ENCODE measurements at regions not wholly inside any gene's neighbourhood (a gene's known extent, or its start where the extent isn't known, plus 50 kb on each side); places are given as distances from the start of the nearest gene placed in this dataset.
"Not testable (repeated sequence)": the region's sequence is repeated elsewhere in the genome, so short reads cannot be mapped to it uniquely, and the experiment has no call there.

DNA sequence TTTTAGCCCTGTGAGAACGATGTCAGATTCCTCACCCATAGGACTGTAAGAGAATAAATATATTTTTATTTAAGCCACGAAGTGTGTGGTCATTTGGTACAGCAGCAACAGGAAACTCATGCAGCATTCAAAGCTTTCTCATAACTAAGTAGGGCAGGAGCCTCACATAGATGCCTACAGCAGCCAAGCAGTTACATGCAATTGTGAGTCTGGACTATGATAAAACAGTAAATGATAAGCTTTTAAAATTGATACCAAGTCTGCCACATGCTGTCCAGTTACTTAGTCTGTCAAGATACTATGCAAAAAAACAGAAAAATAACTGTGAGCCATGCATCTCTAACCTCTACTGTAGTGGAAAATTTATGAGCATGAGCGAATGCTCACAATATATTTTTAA, 359.6 kb downstream of the HS3ST1 start:
- TF ChIP-seq, protein P1, sequence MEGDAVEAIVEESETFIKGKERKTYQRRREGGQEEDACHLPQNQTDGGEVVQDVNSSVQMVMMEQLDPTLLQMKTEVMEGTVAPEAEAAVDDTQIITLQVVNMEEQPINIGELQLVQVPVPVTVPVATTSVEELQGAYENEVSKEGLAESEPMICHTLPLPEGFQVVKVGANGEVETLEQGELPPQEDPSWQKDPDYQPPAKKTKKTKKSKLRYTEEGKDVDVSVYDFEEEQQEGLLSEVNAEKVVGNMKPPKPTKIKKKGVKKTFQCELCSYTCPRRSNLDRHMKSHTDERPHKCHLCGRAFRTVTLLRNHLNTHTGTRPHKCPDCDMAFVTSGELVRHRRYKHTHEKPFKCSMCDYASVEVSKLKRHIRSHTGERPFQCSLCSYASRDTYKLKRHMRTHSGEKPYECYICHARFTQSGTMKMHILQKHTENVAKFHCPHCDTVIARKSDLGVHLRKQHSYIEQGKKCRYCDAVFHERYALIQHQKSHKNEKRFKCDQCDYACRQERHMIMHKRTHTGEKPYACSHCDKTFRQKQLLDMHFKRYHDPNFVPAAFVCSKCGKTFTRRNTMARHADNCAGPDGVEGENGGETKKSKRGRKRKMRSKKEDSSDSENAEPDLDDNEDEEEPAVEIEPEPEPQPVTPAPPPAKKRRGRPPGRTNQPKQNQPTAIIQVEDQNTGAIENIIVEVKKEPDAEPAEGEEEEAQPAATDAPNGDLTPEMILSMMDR (IDR thresholded peaks at IDR 0.05): no peak
- no peaks in the 10 kb centered on the region for H3K36me3 Mint-ChIP-seq (ENCODE audit: low read depth)
- H3K9me3 Mint-ChIP-seq: peaks cover 16% of the 10 kb centered on the region
- no peak for DNase-seq
- H3K27ac Mint-ChIP-seq: no peak overlapping the region
- peaks cover 15% of the 10 kb centered on the region for H3K4me1 Mint-ChIP-seq
- H3K4me3 Mint-ChIP-seq: no peak overlapping the region
- H3K27me3 Mint-ChIP-seq (ENCODE audit: low read depth, poor library complexity): no peaks in the 10 kb centered on the region

DNA sequence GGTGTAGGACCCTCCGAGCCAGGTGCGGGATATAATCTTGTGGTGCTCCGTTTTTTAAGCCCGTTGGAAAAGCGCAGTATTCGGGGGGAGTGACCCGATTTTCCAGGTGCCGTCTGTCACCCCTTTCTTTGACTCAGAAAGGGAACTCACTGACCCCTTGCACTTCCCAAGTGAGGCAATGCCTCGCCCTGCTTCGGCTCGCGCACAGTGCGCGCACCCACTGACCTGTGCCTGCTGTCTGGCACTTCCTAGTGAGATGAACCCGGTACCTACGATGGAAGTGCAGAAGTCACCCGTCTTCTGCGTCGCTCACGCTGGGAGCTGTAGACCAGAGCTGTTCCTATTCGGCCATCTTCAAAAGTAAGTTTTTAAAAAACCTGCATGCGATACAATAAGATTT, 362.1 kb downstream of the HS3ST1 start:
- H3K27me3 Mint-ChIP-seq (ENCODE audit: low read depth, poor library complexity); H3K27ac Mint-ChIP-seq; H3K36me3 Mint-ChIP-seq (ENCODE audit: low read depth); DNase-seq: not testable (repeated sequence)
- Mint-ChIP-seq H3K4me1 (peaks cover 11% of the 10 kb centered on the region), H3K4me3 (peak overlapping the region; percentile 84), H3K9me3 (peaks cover 16% of the 10 kb centered on the region)

DNA sequence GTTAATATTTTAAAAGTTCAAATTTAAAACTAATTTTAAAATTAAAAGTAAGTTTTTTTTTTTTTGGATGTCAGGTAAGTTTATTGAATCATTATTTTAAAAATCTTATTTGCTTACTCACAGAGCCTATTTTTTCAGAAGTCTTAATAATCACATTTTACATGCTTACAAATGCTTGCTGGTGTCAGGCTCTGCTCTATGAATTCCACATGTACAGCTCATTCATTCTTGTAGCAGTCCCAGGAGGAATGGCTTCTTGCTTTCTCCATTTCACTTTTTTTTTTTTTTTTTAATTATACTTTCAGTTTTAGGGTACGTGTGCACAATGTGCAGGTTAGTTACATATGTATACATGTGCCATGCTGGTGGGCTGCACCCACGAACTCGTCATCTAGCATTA, 368.1 kb downstream of the HS3ST1 start:
- H3K9me3 Mint-ChIP-seq: peaks cover 14% of the 10 kb centered on the region
- not testable (repeated sequence) for DNase-seq; H3K27ac Mint-ChIP-seq; H3K4me3 Mint-ChIP-seq; H3K36me3 Mint-ChIP-seq (ENCODE audit: low read depth); H3K4me1 Mint-ChIP-seq; H3K27me3 Mint-ChIP-seq (ENCODE audit: low read depth, poor library complexity)

DNA sequence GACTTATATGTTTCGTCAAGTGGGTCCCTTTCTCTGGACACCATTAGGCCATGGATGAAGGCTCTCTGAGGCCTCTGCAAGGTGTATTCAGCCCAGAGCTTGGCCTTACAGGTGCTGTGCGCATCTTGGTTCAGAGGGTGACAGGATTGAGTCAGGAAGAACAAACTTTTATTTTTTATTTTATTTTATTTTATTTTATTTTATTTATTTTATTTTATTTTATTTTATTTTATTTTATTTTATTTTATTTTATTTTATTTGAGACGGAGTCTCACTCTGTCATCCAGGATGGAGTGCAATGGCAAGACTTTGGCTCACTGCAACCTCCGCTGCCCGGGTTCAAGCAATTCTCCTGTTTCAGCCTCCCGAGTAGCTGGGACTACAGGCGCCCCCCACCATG, 370.4 kb upstream of the CLNK start:
- not testable (repeated sequence) for H3K4me3 Mint-ChIP-seq; H3K36me3 Mint-ChIP-seq (ENCODE audit: low read depth); H3K4me1 Mint-ChIP-seq; H3K9me3 Mint-ChIP-seq; H3K27ac Mint-ChIP-seq; DNase-seq
- peaks cover 10% of the 10 kb centered on the region for H3K27me3 Mint-ChIP-seq (ENCODE audit: low read depth, poor library complexity)

DNA sequence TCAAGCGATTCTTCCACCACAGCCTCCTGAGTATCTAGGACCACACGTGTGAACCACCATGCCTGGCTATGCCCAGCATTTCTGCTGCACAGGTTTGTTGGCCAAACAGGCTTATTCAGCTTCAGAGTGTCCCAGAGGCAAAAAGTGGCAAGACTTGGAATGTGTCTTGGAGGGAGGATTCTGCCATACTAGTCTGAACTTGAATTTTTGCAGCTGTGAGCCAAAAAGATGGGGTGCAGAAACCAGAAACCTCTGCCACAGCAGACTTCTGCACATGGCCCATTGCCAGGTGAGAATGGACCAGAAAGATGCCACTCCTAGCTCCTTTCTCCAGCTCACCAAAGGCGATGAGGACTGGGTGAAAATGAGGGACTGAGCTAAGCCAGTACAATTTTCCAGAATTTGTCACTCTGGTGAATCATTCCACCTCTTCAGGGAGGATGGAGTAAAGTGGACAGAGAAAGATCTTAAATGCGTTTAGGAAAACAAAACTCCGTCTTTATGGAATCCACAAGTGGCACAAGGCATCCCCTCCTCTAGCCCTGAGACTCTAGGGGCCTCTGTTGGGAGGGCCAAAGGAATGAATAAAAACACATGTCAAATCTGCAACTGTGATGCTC, 369.1 kb upstream of the CLNK start:
- H3K9me3 Mint-ChIP-seq: no peaks in the 10 kb centered on the region
- TF ChIP-seq, protein P1 (IDR thresholded peaks at IDR 0.05): no peak
- H3K27me3 Mint-ChIP-seq (ENCODE audit: low read depth, poor library complexity): peaks cover 7% of the 10 kb centered on the region
- peaks cover 6% of the 10 kb centered on the region for H3K4me1 Mint-ChIP-seq
- H3K4me3 Mint-ChIP-seq: no peak overlapping the region
- no peak for DNase-seq
- H3K27ac Mint-ChIP-seq: no peak overlapping the region
- no peaks in the 10 kb centered on the region for H3K36me3 Mint-ChIP-seq (ENCODE audit: low read depth)

DNA sequence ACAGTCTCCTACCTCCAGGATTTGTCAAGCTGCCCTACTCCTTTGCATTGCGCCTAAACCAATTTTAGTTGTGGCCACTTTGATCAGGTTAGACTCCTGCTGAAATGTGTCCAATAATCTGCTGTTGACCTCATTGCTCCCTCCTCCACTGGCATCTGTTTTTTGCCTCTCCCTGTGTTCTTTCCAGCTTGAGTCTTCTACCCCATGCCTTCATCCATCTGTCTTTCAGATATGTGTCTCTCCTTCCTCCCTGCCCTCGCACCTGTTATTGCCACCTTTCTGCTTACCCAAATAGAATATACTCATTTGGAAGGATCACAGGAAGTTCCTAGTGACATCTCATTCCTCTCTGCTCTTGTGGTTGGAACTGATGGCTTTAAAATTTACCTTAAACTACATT, 366.6 kb upstream of the CLNK start:
- no peak for DNase-seq
- no peak overlapping the region for H3K27ac Mint-ChIP-seq
- H3K9me3 Mint-ChIP-seq: peaks cover 9% of the 10 kb centered on the region
- no peaks in the 10 kb centered on the region for H3K36me3 Mint-ChIP-seq (ENCODE audit: low read depth)
- no peak overlapping the region for H3K4me3 Mint-ChIP-seq
- no peaks in the 10 kb centered on the region for H3K4me1 Mint-ChIP-seq
- H3K27me3 Mint-ChIP-seq (ENCODE audit: low read depth, poor library complexity): peaks cover 7% of the 10 kb centered on the region
- TF ChIP-seq, protein P1 (IDR thresholded peaks at IDR 0.05): no peak

DNA sequence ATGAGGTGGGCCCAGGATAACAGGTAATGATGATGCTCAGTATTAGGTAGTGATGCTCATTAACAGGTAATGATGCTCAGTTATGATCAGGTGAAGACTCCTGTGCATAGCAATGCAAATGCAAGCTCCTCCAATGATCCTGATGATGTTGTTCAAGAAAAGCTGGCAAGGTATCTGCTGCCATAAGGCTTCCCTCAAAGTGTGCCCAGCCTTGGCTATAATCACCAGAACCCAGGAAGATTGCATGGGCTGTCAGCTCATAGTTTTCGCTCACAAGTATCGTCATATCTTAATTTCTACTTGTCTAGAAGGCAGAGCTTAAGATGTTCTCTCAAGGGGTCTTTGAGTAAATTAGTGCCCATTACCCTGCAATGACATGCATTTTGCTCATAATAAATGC, 366.2 kb upstream of the CLNK start:
- H3K9me3 Mint-ChIP-seq: peaks cover 13% of the 10 kb centered on the region
- TF ChIP-seq, protein P1 (IDR thresholded peaks at IDR 0.05): no peak
- no peak for DNase-seq
- no peaks in the 10 kb centered on the region for H3K4me1 Mint-ChIP-seq
- no peaks in the 10 kb centered on the region for H3K36me3 Mint-ChIP-seq (ENCODE audit: low read depth)
- H3K27ac Mint-ChIP-seq: no peak overlapping the region
- no peak overlapping the region for H3K4me3 Mint-ChIP-seq
- H3K27me3 Mint-ChIP-seq (ENCODE audit: low read depth, poor library complexity): peaks cover 7% of the 10 kb centered on the region
